Fibroblast of skin of left biceps (primary cell): ENCODE measurements at regions not wholly inside any gene's neighbourhood (a gene's known extent, or its start where the extent isn't known, plus 50 kb on each side); places are given as distances from the start of the nearest gene placed in this dataset.
"Not testable (repeated sequence)": the region's sequence is repeated elsewhere in the genome, so short reads cannot be mapped to it uniquely, and the experiment has no call there.

Source experiments
- DNase-seq, 2 experiments: peaks; one replicate each; pipeline ENCODE4 v3.0.0-alpha.2; 2013; ENCODE audit warnings: low read depth in 2 of 2

DNA sequence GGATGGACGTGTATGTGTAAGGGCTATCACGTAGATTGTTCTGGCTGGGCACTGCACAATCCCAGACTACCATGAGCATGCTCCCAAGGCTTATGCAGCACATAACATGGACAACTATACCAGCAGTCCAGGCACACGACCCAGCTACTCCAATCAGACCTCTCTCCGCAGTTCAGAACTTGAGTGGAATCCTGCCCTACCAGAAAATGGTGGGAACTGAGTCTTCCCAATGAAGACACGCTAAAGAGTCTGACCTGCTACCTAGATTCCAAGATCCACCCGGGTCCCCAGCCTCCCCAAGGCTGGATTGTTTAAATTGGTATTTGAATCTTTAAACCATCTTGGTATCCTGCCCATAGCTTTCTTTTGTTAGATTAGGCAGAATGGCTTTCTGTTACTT, 251.3 kb upstream of the KAZN start:
- DNase-seq = no peak

DNA sequence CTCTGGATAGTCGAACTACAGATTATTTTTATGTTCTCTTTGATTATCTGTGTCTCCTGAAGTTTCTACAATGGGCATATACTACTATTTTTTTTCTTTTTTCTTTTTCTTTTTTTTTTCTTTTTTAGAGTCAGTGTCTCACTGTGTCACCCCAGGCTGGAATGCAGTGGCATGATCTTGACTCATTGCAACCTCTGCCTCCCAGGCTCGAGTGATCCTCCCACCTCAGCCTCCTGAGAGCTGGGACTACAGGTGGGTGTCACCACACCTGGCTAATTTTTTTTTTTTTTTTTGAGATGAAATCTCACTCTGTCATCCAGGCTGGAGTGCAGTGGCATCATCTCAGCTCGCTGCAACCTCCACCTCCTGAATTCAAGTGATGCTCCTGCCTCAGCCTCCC, 250.7 kb upstream of the KAZN start:
- no peak for DNase-seq

DNA sequence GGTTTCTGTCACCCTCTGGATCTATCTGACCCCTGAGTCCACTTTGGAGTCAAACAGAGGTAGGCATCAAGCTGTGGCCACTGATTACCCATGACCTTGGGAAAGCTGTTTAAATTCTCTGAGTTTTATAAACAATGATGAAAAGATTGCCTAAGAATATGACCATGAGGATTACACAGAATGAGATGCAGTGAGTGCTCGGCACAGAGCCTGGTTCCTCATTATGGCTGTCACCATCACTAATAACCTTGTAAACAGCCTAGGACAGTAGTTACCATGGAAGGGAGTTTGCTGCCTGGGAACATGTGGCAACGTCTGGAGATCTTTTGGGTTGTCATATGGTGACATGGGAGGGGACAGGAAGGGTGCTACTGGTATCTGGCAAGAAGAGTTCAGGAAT, 248.3 kb upstream of the KAZN start:
- no peak for DNase-seq

- DNase-seq = no peak
Observed at GRCh38 chr1:14352897-14353296, 245.6 kb upstream of the KAZN start.

DNA sequence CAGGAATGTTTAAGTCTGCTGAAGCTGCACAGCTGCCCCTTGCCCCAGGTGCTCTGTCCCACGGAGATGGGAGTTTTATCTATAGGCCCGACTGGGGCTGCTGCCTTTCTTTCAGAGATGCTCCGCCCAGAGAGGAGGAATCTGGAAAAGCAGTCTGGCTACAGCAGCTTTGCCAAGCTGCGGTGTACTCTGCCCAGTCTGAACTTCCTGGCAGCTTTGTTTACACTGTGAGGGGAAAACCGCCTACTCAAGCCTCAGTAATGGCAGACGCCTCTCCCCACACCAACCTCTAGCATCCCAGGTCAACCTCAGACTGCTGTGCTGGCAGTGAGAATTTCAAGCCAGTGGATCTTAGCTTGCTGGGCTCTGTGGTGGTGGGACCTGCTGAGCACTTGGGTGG, 237.5 kb upstream of the KAZN start:
- DNase-seq = not testable (repeated sequence)

- no peak for DNase-seq
Observed at GRCh38 chr1:14362331-14362730, 236.2 kb upstream of the KAZN start.

- no peak for DNase-seq
Observed at GRCh38 chr1:14363036-14363590, 235.4 kb upstream of the KAZN start.

DNA sequence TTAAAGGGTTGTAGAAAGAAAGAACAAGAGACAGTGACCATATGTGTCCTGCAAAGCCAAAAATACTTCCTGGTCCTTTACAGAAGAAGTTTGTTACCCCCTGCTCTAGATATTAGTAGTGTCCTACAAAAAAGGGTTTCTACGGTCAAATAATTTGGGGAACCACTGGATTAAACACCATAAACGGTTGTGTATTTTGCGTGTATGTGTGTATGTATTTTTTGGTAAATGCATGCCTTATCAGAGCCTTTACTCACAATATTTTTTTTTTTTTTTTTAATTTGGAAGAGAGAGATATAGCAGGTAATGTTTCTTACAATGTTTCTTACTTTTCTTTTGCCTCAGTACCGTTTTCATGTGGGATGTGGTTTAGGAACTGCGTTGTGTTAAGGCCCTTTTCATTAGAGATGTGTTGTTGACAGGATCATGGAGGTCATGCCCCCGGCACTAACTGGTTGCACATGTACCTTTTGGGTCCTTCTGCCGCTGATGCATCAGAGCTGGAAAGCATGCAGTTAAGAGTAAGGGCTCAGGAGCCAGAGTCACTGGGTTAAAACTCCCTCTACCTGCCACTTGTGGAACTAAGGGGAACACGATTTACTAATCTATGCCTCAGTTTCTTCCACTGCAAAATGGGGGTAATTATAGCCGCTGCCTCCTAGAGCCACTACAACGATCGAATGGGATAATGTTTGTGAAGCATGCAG, 234.6 kb upstream of the KAZN start:
- DNase-seq = no peak

- DNase-seq = no peak
Observed at GRCh38 chr1:14365301-14365988, 233.0 kb upstream of the KAZN start.

GRCh38 chr1:14366091-14367018, 232.1 kb upstream of the KAZN start:
- DNase-seq = no peak

DNA sequence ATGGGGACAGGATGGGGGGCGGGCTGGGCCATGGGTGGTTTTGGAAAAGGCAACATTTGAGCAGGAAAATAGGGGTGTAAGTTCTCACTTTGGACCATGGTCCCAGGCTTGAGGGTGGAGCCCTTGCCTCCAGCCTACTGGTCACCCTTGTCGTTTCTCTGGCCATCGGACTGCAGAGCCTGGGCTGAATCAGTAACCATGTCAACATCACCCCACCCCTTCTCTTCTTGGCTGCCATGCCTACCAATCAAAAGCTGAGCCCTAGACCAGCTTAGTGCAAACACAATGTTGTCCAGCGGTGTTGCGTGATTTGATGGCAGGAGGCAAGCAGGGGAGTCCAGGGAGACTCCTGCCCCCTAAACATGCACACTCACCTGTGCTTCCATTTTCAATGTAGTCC, 231.0 kb upstream of the KAZN start:
- no peak for DNase-seq

DNA sequence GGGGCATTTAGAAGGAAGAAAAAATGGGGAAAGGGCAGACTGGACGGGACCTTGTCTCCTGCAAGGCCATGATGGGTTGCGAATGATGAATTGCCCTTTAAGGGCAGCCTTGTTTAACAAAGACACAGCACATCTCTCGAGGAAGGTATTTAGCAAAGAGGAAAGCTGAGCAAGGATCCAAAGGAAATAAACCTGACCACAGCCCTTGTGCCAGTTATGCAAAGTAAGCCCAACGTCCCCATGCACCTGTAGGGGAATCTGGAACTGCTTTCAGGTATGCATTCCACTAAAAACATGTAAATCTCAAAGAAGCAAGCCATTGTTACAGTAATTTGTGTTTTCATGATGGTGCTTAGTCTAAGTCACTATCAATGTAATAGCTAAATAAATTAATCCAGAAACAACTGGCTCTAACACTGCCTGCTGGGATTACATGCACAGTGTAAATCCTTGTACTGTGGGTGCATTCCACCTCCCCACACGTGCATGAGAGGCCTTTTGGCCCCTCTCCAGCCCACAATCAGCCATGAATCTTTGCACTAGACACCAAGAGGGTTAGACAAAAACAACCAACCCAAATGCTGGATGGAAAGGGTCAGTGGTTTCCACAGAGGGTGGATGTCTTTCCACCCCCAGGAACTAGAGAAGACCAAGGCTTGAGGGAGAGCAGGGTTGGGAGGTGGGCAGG, 228.8 kb upstream of the KAZN start:
- no peak for DNase-seq

GRCh38 chr1:14371771-14372497, 226.6 kb upstream of the KAZN start:
- DNase-seq = peak; percentile 47 to 49

GRCh38 chr1:14372526-14372925, 226.0 kb upstream of the KAZN start:
- no peak for DNase-seq

- DNase-seq = no peak
Observed at GRCh38 chr1:14373081-14373758, 225.3 kb upstream of the KAZN start.

- DNase-seq = no peak
Observed at GRCh38 chr1:14375226-14375625, 223.3 kb upstream of the KAZN start.

DNA sequence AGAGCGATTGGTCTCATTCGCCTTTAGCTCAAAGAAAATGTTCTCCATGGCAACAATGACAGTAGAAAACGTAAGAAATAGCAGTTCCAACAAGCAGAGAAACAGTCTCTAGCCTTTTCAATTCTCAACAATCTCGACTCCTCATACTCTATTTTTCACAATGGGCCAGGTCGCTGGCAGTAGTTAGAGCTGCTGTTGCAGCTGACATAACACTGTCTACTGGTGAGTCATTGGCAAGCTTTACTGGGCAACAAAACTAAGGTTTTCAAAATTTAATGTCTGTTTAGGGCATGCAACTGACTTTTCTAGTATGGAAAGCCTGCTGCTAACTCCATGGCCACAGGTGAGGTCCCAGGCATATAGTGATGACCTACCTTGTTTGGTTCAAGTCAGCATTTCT, 221.1 kb upstream of the KAZN start:
- DNase-seq = no peak

DNA sequence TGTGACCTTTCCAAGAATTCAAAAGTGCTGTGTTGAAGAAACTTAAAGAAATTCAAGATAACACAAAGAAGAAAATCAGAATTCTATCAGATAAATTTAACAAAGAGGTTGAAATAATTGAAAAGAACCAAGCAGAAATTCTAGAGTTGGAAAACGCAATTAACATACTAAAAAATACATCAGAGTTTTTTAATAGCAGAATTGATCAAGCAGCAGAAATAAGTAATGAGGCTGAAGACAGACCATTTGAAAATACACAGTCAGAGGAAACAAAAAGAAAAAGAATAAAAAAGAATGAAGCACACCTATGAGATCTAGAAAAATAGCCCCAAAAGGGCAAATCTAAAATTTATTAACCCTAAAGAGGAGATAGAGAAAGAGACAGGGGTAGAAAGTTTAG, 218.1 kb upstream of the KAZN start:
- DNase-seq = no peak

- DNase-seq = no peak
Observed at GRCh38 chr1:14390816-14391215, 207.7 kb upstream of the KAZN start.

GRCh38 chr1:14392161-14392858, 206.2 kb upstream of the KAZN start:
- no peak for DNase-seq
